Left lung (tissue), 4 donors: ENCODE measurements at regions not wholly inside any gene's neighbourhood (a gene's known extent, or its start where the extent isn't known, plus 50 kb on each side); places are given as distances from the start of the nearest gene placed in this dataset.

Experiments used
- ATAC-seq: fragments of 200-7000 bp; cut with Tn5 transposase; one replicate; pipeline ENCODE4 v1.9.1; 2020; ENCODE audit warnings: moderate library complexity
- DNase-seq, 4 donors: peaks; one replicate each; pipeline ENCODE4 v3.0.0-alpha.2; 2013 to 2020
- H3K27ac ChIP-seq, 2 donors: fragments of 200-600 bp; sonication (generic) in 1 of 2; one replicate each; pipeline versions ENCODE4 v1.5.0 to v1.8.0; 2020 to 2021
- H3K27me3 ChIP-seq, 2 donors: fragments of 200-600 bp; sonication (generic) in 1 of 2; one replicate each; pipeline versions ENCODE4 v1.5.0 to v1.8.0; 2020 to 2021
- H3K36me3 ChIP-seq, 2 donors: fragments of 200-600 bp; sonication (generic) in 1 of 2; one replicate each; pipeline versions ENCODE4 v1.5.0 to v1.8.0; 2020 to 2021
- H3K4me1 ChIP-seq, 2 donors: fragments of 200-600 bp; one replicate each; pipeline ENCODE4 v1.8.0; 2021
- H3K4me3 ChIP-seq, 2 donors: fragments of 200-600 bp; sonication (generic) in 1 of 2; one replicate each; pipeline versions ENCODE4 v1.5.0 to v1.8.0; 2020 to 2021; ENCODE audit warnings: mild to moderate bottlenecking in 1 of 2
- H3K9me3 ChIP-seq, 2 donors: fragments of 200-600 bp; sonication (generic) in 1 of 2; one replicate each; pipeline versions ENCODE4 v1.5.0 to v1.8.0; 2020 to 2021
- CTCF ChIP-seq, 2 donors: fragments of 200-600 bp; sonication (generic) in 1 of 2; IDR thresholded peaks; one replicate each; pipeline versions ENCODE4 v1.5.0 to v1.8.0; 2021; ENCODE audit warnings: antibody characterized with exemption in 2 of 2
- intact Hi-C, 2 donors: fragments of 100-400 bp; cut with DNase I; formaldehyde crosslinking; loops; one replicate each; pipeline versions ENCODE4 v1.11.2 to v1.14.2; 2022
- donor health status: DM: no; HTN: yes; CAD: no.
- donor health status: DM: no; HTN: no; CAD: no.

DNA sequence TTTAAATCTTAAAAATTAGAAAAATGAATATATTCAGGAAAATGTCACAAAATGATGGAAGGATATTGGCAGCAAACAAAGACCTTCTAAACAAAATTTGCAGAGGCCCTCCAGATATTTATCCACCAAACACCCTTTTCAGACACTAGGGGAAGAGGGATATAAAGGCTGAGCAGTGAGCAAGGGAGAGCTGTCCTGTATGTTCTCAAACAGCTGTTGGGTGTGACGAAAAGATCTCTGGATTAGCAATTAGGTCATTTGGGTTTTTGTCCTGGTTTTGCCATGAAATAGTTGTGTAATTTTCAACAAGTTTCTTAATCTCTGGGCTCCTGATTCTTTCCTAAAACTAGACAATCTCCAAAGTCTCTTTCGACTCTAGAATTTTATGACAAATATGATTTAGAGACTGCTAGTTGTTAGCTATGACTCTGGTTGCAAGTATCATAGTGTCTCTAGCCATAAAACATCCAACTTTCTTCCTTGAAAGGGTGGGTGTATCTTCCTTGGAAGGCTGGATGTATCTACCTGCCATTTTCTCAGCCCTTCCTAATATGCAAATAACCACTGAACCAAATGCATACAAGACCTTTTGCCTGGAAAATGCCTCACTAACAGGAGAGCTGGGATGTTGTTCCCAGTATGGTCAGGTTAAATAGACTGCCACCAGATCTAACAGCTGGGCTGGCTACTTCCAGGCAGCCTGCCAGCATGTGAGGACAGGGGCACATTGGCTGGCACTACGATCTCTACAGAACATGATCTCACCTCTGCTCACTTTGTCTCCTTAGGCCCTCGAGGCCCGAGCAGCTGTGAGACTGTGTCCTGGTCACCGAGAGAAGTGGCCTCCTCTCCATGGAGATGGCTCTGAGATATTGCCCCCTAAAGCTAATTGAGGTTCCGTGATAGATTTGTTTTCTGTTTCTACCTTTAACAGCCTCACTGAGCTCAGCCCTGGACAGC is 225.5 kb upstream of the JADE1 start:
- intact Hi-C loops: no loop called here
- Histone ChIP-seq H3K4me1 (no peaks in the 10 kb centered on the region), H3K27me3 (no peaks in the 10 kb centered on the region), H3K27ac (no peak overlapping the region), H3K36me3 (no peaks in the 10 kb centered on the region), H3K4me3 (no peak overlapping the region), H3K9me3 (no peaks in the 10 kb centered on the region)
- TF ChIP-seq CTCF (IDR thresholded peaks at IDR 0.05): no peak
- peak in 1 of 4 donors; percentile 26 for DNase-seq
- no peak for ATAC-seq

GRCh38 chr4:128582427-128582870 is 227.1 kb upstream of the JADE1 start:
- DNase-seq (no peak), ATAC-seq (no peak)
- H3K9me3 ChIP-seq: no peaks in the 10 kb centered on the region
- intact Hi-C loops: no loop called here
- no peaks in the 10 kb centered on the region for H3K4me1 ChIP-seq
- H3K27me3 ChIP-seq: no peaks in the 10 kb centered on the region
- H3K27ac ChIP-seq: no peak overlapping the region
- H3K4me3 ChIP-seq: no peak overlapping the region
- TF ChIP-seq CTCF (IDR thresholded peaks at IDR 0.05): no peak
- H3K36me3 ChIP-seq: no peaks in the 10 kb centered on the region

DNA sequence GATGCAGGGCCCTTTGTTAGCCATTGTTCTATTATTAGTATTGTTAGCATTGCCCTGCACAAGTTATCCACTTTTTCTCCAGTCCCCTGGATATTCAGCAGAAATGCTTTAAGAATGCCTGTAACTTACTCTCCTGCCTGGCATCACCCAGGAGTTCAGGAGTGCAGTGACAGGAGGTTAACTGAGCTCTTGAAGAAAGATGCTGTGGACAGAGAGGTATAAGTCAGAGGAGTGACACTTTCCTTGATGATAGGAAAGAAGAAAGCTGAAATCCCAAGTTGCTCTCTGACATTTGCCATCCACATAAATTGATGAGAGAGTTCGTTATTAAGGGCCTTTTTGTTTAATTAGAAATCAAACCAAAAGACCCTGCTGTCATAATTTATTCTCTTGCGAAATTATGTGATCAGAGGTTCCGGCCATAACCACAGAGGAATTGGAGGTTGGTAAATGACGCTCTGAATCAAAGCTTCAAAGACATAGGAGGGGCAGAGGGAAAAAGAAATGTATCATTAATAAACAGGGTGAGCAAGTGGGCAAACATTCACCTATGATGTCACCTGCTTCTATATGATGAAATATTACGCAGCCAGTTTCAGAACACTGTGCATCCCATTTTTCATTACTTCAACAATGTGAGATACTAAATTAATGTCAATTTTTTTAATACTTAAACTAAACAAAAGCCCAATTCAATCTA is 230.2 kb upstream of the JADE1 start:
- Histone ChIP-seq H3K9me3 (no peaks in the 10 kb centered on the region), H3K4me1 (no peaks in the 10 kb centered on the region), H3K4me3 (no peak overlapping the region), H3K36me3 (no peaks in the 10 kb centered on the region), H3K27me3 (no peaks in the 10 kb centered on the region), H3K27ac (no peak overlapping the region)
- no peak for DNase-seq
- intact Hi-C loops: loop anchor here in 1 of 2 donors (10.0 kb wide), 1 partner anchor 275 kb away; no protein-coding TSS in a partner anchor
- no peak for TF ChIP-seq CTCF (IDR thresholded peaks at IDR 0.05)
- no peak for ATAC-seq

GRCh38 chr4:128574706-128575105 is 234.8 kb upstream of the JADE1 start:
- ATAC-seq: peak; percentile 85
- Histone ChIP-seq H3K27ac (peak overlapping the region; percentile 4 to 7), H3K36me3 (no peaks in the 10 kb centered on the region), H3K9me3 (no peaks in the 10 kb centered on the region), H3K4me3 (no peak overlapping the region), H3K27me3 (no peaks in the 10 kb centered on the region), H3K4me1 (peaks cover 15 to 35% of the 10 kb centered on the region in 2 donors)
- peak in 1 of 4 donors; percentile 71 for DNase-seq
- peak; percentile 46 to 53 for TF ChIP-seq CTCF (IDR thresholded peaks at IDR 0.05)
- intact Hi-C loops: loop anchor here in 1 of 2 donors (10.0 kb wide), 1 partner anchor 280 kb away; no protein-coding TSS in a partner anchor
